HG02610 (cell line): ENCODE measurements at regions not wholly inside any gene's neighbourhood (a gene's known extent, or its start where the extent isn't known, plus 50 kb on each side); places are given as distances from the start of the nearest gene placed in this dataset.

ENCODE experiments used
- ATAC-seq: cut with Tn5 transposase; IDR thresholded peaks from one replicate; pipeline ENCODE4 v1.9.1; 2021; ENCODE audit warnings: mild to moderate bottlenecking, moderate library complexity; ENCODE audit not compliant: unreplicated experiment

- no peak for ATAC-seq
Measured at GRCh38 chr2:54388076-54388475, 68.1 kb upstream of the SPTBN1 start.

GRCh38 chr2:54392555-54393324 lies 63.4 kb upstream of the SPTBN1 start:
- ATAC-seq = no peak

DNA sequence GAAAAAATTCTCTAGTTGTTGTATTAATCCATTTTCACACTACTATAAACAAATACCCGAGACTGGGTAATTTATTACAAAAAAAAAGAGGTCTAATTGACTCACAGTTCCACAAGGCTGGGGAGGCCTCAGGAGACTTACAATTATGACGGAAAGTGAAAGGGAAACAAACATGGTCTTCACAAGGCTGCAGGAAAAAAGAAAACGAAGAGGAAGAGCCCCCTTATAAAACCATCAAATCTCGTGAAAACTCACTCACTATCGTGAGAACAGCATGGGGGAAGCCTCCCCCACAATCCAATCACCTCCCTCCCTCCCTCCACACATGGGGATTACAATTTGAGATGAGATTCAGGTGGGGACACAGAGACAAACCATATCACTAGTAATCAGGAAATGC lies 61.7 kb upstream of the SPTBN1 start:
- peak; percentile 70 for ATAC-seq

GRCh38 chr2:54396107-54396506 lies 60.0 kb upstream of the SPTBN1 start:
- ATAC-seq = no peak

DNA sequence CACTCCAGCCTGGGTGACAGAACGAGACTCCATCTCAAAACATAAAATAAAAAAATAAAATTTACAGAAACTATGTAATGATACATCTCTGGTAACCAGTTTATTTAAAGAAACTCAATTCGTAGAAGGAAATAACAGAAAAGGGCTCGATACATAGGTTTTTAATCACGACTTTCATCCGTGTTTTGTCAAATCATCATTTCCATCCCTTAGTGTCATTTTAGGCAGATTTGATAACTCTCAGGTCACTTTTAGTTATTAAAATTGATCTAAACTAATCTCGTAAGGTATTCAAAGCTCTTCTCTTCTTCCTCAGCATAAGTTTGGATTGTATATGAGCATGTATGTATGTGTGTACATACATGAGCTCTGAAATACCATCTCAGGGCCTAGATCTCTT lies 59.3 kb upstream of the SPTBN1 start:
- ATAC-seq = no peak

DNA sequence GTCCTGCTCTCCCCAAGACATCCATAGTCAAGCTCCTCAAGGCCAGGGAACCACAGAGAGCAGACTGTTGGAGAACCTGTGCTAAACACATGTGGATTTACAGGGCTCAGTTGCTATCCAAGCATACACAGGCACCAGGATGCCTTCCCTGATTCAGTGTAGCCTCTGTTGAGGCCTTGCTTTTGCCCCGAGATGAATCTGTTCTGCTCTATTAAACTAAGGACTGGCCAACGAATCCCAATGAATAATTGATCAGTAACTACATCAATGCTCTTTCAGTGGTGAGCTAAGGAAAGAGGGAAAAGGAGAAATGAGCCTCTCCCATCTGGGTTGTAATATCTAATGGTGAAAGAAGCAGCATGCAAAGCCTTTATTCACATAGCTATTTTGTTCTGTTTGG lies 58.7 kb upstream of the SPTBN1 start:
- ATAC-seq = no peak

GRCh38 chr2:54401554-54401953 lies 54.6 kb upstream of the SPTBN1 start:
- no peak for ATAC-seq

GRCh38 chr2:54402350-54402749 lies 53.8 kb upstream of the SPTBN1 start:
- no peak for ATAC-seq

DNA sequence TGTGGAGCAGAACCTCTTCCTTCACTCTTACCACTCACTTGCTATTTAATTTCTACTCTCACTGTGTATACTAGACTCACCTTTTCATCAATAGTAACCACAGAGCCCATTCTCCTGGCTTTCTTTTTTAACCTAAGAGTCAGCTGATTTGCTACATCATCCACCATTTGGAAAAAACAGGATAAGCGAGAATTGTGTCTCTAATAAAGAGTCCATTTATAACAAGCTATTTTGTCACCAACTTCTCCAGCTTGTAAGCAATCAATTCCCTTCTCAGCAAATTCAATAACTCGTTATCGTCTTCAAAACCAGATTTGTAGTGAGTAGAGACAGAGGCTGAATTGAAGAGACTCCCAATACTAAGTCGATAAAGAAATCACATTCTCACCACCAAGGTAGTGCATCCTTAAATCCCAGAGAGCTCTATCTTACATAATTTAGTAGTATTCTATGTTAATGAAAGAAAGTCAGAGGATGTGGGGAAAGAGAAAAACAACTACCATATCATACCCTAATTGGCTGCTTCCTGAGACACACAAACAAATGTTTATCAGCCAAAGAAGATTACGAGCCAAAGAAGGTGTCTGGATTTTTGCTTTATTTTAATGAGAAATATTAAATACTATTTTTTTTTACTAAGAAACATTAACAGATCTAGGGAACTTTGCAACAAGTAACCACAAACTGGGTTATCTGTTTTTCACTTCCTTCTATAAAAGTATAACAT lies 52.5 kb upstream of the SPTBN1 start:
- ATAC-seq = no peak

DNA sequence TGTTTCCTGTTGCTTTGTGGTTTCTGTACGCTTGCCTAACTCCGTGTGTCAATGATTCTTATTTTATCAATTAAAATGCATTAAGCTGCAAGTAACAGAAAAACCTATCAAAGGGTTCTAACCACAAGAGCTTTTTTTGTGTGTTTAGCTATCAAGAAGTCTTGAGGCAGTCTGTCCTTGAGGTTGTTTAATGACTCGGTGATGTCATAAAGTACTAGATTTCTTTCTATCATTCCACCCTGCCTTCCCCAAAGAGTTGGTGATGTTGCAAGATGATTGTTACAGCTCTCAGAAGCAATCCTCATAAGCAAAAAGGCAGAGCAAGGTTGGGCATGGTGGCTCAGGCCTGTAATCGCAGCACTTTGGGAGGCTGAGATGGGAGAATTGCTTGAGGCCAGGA lies 51.9 kb upstream of the SPTBN1 start:
- no peak for ATAC-seq

GRCh38 chr2:54406031-54406430 lies 50.1 kb upstream of the SPTBN1 start:
- ATAC-seq = no peak
